Middle frontal gyrus (tissue), 1 donor: ENCODE measurements at regions not wholly inside any gene's neighbourhood (a gene's known extent, or its start where the extent isn't known, plus 50 kb on each side); places are given as distances from the start of the nearest gene placed in this dataset.

Experiments used
- DNase-seq: peaks from one replicate; pipeline ENCODE4 v3.0.0-alpha.2; 2015; ENCODE audit warnings: low spot score; ENCODE audit errors: extremely low spot score

DNA sequence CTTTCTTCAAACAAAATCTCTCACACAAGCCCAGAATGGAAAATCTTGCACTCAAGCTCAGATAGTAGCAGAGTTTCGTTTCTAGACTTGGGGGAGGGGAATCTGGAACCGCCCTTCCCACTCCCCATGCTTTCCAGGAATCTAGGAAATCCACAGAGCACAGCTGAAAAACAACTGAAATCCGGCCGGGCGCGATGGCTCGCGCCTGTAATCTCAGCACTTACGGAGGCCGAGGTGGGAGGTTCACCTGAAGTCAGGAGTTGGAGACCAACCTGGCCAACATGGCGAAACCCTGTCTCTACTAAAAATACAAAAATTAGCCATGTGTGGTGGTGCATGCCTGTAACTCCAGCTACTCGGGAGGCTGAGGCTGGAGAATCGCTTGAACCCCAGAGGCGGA is 127.3 kb upstream of the SLC34A2 start:
- DNase-seq: no peak

DNA sequence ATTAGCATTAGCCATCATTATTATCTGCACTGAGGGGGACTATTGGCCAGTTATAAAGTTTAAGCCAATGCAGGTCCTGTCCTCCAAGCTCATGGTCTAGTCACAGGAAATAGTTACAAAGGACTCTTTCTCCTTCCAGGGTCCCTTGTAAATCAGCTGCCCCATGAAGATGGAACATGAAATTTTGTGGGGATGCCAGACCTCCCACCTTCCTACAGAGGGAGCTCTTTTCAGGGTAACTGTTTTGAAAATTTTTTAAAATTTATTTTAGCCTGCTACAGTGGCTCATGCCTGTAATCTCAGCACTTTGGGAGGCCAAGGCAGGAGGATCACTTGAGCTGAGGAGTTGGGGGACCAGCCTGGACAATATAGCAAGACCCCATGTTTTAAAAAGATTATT is 124.4 kb upstream of the SLC34A2 start:
- DNase-seq: no peak

DNA sequence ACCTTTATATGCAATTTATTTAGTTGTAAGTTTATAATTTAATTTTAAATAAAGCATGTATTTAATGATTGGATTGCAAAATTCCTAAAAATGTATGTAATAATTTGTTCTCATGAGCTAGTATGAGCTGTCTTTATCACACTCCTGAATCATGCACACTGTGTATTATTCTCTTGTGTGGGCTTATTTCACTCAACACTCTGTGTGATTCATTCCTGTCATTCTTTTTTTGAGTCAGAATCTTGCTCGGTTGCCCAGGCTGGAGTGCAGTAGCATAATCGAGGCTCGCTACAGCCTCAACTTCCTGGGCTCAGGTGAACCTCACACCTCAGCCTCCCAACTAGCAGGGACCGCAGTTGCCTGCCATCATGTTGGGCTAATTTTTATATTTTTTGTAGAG is 123.1 kb upstream of the SLC34A2 start:
- no peak for DNase-seq

DNA sequence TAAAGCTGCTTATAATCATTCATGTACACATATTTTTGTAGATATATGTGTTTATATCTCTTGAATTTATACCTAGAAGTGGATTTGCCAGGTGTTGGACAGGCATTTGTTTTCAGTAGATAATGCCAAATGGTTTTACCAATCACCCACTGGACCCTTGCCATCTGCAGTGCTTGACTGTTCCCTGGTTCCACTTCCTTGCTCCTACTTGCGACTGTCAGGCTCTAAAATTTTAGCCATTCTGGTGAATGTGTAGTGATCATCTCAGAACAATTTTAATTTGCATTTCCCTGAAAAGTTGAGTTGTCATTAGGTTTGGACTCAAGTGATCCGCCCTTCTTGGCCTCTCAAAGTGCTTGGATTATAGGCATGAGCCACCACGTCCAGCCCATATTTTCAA is 122.4 kb upstream of the SLC34A2 start:
- no peak for DNase-seq

DNA sequence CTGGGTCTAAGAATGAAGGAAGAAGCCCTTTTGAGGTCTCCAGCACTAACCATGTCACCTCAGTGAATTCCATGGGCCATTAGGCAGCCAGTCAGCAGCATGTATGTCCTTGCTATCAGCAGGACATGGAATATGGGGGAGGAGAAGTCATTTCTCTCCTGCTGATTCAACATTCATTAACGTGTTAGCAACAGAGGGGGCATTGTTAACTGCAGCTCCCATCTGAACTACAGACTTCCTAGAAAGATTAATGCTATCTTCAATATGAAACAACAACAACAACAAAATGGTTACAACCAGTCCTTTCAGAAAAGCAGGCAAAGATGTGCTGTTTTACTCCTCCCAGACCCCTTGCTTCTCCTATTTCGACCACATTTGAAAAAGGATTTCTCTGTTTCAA is 120.4 kb upstream of the SLC34A2 start:
- no peak for DNase-seq

DNA sequence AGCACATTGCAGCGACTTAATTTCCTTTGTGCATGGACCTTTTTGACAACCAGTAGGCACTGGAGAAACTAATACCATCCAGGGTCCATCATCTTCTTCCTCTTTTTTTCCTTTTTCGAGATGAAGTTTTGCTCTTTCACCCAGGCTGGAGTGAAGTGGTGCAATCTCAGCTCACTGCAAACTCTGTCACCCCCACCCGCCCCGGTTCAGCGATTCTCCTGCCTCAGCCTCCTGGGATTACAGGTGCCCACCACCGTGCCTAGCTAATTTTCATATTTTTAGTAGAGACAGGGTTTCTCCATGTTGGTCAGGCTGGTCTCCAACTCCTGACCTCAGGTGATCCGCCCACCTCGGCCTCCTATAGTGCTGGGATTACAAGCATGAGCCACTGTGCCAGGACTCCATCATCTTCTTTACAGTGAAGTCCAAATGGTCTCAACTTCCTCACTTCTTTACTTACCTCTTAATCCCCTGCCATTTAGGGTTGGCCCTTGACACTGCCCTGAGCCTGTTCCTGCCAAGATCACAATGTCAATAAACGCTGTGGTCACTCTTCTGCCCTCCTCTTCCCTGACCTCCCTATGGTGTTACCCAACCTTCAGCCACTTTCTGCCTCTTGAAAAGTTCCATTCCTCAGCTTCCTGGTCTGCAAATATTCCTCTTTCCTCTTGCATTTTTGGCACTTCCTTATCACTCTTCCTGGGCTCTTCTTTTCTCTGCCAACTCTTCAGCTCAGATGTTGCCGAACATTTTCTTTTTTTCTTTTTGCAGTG is 119.8 kb upstream of the SLC34A2 start:
- DNase-seq: no peak

DNA sequence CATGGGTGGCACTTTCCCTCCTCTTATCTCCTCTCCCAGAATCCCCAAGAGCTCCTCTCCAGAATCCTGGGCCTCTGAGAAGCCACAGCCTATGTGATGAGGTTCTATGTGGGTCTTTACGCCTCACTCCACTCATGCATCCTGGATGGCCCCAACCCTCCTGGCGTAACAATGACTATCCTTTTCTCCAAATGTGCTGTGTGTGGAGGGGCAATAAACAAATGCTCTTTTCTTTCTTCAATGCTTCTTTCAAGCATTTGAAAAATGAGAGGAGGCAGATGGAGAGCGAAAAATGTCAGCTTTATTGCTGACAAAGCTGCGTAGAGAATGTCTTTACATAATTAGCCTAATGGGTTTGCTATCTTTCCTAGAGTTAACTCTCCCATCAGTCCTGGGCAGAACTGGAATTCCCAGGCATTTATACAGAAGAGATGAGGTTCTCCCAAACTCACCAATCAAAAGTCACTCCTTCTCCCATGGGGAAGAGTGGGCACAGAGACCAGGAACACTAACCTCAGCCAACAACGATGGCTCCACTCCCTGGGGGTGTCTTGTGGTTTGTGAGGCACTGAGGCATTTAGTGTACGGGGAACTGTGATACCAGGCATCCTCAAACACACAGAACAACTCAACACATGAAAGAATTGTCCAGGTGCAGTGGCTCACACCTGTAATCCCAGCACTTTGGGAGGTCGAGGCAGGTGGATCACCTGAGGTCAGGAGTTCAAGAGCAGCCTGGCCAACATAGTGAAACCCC is 118.9 kb upstream of the SLC34A2 start:
- DNase-seq: no peak

DNA sequence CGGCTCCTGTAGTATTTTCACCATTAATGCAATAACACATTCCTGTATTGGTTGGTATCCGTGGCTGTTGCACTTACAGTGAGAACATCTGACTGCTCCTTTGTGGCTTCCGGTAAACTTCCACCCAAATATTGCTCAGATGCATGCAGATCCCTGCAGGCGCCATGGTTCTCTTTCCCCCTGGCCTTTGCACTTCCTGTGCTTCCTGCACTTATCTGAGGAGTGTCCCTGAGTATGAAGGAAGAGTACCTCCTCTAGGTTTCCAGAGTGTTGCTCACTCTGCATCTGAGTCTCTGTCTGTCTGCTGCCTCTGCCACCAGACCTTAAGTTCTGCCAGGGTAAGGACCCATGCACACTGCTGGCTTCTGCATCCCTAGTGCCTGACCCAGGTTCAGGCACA is 117.2 kb upstream of the SLC34A2 start:
- DNase-seq: no peak

DNA sequence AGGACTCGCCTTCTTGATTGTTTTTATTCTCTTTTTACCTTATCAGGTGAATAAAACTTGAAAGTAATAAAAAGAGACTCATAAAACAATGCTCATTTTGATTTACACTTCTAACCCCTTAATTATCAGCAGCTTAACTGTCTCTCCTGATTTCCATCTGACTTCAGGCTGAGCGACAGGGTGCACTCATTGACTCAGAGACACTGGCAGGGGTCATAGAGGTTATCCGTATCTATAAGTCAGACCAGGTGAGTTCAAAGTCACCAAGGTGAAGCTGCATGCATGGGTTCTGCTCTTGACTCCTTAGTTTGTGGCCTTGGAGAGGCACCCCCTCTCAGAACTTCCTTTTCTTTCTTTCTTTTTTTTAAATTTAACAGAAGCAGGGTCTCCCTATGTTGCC is 116.4 kb upstream of the SLC34A2 start:
- no peak for DNase-seq

DNA sequence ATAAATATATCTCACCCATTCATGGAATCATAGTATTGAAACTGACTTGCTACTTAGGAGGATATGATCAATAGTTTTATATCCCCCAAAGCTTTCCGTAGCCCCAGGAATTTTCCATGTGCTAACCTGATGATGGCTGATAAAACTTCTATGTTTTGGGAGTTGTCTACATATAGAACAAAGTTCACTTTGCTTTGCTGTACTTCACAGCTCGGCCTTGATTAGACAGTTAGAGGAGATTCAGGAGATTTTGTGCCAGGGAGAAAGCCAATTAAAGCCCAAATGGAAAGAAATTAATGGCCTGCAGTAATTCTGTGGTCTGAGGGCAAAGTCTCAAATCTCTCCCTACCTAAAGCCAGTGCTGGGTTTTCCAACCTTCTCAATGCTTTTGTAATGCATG is 114.9 kb upstream of the SLC34A2 start:
- DNase-seq: no peak

DNA sequence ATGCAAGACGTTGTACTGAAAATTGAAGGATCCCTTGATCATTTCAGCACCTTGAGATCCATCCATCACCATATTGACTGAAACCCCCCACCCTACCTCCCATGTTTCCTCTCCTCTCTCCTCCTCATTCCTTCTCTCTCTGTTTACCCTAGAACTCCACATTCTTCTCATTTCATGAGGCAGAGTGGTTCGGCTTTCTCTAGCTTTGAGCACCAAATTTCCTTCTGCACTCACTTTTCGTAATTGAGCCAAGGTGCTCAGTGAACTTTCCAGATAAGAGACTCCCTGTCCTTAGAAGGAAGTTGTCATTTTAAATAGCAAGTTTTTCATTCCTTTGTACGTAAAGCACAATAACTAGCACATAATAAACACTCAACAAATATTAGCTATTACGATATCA is 108.3 kb upstream of the SLC34A2 start:
- DNase-seq: no peak

DNA sequence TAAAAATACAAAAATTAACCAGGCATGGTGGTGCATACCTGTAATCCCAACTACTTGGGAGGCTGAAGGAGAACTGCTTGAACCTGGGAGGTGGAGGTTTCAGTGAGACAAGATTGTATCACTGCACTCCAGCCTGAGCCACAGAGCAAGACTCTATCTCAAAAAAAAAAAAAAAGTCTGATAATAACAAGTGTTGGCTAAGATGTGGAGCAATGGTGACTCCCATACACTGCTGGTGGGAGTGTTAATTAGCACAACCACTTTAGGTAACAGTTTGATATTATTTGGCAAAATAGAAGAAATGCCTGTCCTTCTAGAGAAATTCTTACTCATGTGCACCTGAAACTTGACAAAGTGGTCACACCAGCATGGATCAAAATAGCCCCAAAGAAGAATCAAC is 106.2 kb upstream of the SLC34A2 start:
- DNase-seq: no peak

DNA sequence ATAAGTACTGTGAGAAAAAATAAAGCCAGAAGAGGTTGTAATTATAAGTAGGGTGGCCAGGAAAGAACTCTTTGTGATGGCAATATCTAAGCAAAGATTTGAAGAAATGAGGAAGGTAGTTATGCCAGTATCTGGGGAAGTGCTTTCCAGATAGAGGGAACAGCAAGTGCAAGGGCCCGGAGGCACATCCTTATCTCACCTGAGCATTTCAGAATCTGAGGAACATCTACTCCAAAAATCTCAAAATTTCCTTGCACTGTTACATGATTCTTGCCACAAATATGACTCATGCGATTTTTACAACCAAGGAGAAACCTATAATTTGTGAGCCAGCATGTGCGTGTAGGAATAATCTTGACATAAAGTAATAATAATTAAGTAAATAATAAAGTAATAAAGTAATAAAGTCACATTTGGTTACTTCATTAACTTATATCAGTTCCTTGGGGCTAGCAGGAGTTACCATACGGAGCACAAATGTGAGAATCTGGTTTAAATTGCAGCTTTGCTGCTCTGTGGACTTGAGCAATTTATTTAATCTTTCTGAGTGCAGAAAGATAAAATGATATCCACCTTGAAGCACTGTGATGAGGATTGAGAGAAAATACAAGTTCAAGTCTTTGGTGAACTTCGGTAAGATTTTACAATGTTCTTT is 105.1 kb upstream of the SLC34A2 start:
- DNase-seq: no peak

DNA sequence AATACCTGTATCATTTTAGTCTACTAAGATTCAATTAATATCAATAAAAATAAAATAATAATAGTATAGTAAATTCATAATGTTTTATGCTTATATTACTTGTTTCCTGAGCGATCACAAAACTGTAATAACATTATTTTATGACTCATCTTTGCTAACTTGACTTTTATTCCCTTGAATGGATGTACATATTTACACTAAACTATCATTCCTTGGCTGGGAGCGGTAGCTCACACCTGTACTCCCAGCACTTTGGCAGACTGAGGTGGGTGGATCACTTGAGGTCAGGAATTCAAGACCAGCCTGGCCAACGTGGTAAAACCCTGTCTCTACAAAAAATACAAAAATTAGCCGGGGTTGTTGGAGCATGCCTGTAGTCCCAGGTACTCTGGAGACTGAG is 104.0 kb upstream of the SLC34A2 start:
- DNase-seq: no peak

DNA sequence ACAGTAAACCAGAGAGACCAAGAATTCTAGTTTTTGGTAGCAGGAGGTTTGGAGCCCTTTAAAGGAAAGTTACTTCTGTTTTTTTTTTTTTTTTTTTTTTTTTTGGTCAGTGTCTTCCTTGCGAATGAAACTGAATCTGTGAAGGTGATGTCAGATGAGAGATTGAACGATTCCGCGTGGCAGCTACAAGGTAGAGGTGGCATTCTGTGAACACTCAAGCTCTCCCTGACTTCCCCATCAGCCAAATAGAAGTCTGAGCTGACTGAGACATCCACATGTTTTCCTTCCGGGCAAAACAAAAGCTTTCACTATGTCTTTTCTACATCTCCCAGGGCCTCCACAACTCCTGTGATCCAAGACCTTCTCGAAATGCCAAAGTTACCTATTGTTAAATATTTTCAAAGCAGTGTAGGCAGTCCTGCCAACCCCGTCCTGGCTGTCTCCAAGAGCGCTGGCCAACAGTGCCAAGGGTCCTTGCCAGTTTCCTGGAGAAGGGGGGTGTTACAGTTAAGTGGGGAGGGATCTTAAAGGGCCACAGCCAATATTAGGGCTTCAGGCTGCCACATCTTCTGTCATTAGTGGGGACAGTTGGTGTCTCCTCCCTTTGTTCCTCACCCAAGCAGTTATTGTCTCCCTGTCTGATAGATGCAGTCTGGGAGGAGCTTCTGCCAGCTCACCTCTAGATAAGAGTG is 102.9 kb upstream of the SLC34A2 start:
- no peak for DNase-seq

DNA sequence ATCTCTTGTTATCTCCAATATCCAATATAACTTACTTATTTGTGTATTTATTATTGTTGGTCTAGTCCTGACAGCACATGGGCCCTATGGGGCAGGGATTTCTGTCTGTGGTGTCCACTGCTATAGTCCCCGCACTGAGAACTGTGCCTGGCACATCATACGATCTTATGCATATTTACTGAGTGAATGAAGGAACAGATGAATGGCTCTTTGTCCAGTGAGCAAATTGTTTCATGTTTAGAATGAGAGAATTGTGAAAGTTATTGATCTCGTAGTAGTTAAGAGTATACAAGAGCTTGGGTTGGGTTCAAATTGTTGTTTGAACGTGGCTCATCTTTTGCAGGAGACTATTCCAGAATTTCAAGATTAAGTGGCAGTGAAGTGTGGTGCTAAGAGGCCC is 96.1 kb upstream of the SLC34A2 start:
- DNase-seq: no peak

DNA sequence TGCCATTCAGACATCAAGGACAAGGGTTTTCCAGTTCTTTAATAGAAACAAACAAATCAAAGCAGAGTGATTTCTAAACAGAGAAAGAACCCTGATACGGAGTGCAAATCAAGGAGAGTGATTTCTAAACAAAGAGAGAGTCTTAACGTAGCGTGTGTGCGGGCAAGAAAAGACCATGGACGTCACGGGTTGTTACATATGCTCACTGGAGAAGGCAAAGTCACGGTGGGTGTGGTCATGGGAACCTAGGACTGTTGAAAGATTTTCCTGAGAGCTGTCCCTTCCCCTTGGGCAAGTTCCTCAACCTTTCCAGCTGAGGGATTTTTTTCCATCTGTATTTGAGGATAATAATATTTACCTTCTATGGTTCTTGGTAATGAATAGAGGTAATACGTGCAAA is 95.0 kb upstream of the SLC34A2 start:
- DNase-seq: no peak

DNA sequence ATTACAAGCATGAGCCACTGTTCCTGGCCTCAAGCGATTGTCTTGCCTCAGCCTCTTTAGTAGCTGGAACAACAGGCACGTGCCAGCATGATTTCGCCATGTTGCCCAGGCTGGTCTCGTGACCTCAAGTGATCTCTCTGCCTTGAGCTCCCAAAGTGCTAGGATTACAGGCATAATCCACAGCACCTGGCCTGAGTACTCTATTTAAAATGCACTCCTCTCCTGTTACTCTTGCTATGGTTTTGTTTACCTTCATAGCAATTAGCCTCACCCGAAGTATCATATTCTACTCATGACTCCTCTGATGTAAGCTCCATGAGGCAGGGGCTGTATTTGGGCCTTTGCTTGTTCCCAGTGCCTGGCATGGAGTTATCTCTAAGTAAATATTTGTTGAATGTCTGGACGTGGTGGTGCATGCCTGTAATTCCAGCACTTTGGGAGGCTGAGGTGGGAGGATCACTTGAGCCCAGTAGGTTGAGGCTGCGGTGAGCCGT is 92.5 kb upstream of the SLC34A2 start:
- no peak for DNase-seq

DNA sequence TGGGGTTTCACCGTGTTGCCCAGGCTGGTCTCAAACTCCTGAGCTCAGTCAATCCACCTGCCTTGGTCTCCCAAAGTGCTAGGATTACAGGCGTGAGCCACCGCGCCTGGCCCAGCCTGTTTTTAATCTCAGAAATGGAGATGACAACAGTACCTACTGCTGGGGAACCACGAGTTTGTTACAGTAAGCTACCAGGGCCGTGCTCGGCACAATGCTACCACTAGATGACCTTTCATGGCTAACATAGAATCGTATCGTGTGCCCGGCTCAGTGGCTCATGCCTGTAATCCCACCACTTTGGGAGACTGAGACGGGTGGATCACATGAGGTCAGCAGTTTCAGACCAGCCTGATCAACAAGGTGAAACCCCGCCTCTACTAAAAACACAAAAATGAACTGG is 90.8 kb upstream of the SLC34A2 start:
- no peak for DNase-seq

DNA sequence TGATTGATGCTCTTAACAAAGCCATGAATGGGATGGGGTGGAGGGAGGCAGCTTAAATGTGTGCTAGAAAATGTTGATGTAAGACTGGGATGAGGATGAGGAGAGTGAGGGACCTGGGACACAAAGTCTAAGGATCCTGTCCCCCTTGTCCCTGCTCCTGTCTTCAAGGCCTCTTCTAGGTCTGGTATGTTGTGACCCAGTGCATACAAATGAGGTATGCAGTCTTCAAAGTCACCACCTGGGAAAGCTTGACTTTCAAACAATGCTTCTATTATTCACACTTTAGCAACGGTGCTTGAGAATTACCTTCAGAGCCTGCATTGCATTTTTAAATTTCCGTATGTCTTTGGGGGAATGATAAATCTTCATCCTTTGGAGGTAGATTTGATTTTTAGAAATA is 88.4 kb upstream of the SLC34A2 start:
- DNase-seq: no peak

DNA sequence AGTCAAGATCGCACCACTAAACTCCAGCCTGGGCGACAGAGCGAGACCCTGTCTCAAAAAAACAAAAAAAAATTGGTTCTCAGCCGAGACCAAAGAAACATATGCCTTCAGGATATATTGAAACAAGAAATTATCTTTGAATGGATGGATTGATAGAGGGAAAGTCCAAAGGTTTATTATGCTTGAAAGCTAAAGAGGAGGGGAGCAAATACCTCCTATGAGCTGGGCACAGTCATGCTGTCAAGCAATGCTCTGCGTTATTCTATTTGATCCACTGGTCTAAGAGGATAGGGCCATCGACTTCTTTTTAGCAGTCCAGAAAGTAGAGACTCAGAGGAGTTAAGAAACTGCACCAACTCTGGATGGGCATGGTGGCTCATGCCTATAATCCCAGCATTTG is 85.9 kb upstream of the SLC34A2 start:
- no peak for DNase-seq

DNA sequence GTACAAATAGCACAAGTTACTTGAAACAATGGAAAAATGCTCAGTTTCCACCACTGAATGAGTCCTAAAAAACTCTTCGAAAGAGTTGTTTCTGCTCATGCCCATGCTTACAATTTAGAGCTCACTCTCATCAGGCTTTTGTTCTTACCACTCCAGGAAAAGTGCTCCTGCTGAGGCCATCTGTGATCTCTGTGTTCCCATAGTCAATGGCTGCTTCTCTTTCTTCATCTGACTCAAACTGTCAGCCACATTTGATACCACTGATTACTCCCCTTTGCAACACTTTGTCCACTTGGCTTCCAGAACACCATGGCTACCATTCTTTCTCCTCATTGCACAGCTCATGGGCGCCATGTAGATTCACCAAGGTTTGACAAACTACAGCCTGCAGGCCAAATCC is 80.0 kb upstream of the SLC34A2 start:
- DNase-seq: no peak
